ENCODE measurements at regions not wholly inside any gene's neighbourhood (a gene's known extent, or its start where the extent isn't known, plus 50 kb on each side); places are given as distances from the start of the nearest gene placed in this dataset.
"Not testable (repeated sequence)": the region's sequence is repeated elsewhere in the genome, so short reads cannot be mapped to it uniquely, and the experiment has no call there.

GRCh38 chr3:71938081-71938480 is 153.1 kb upstream of the PROK2 start:
- H3K4me1 Mint-ChIP-seq (ENCODE audit: low read depth); DNase-seq; ATAC-seq; H3K27ac Mint-ChIP-seq; H3K36me3 Mint-ChIP-seq (ENCODE audit: low read depth); H3K9me3 Mint-ChIP-seq (ENCODE audit: insufficient read depth); H3K27me3 Mint-ChIP-seq (ENCODE audit: low read depth); POLR2A ChIA-PET; H3K4me3 Mint-ChIP-seq: not testable (repeated sequence)
- CTCF ChIA-PET = interaction anchor here (1.7 kb wide), 1 partner anchor 7 kb away, joined by 4 read pairs; no protein-coding TSS in a partner anchor

DNA sequence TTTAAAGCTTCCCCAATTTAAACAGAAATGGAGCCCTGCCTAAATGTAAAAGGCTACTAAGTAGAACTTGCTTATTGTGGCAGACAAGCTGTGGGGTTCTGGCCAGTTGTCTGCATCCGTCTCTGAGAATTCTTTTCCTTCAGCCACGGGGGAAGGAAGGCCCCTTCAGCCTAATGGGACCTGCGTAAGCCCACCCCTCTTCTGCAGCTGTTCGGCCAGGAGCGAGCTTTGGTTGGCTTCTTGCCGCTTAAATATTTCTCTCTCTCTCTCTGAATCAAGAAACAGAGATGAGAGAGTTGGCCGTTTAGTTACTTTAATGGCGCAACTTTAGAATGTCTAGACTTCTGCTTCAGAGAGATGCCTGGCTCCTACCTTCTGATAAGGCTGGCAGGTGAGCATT is 151.7 kb upstream of the PROK2 start:
- Mint-ChIP-seq H3K27ac (no peak overlapping the region), H3K27me3 (ENCODE audit: low read depth) (peaks cover 4% of the 10 kb centered on the region), H3K4me3 (no peak overlapping the region), H3K4me1 (ENCODE audit: low read depth) (no peaks in the 10 kb centered on the region), H3K9me3 (ENCODE audit: insufficient read depth) (no peaks in the 10 kb centered on the region), H3K36me3 (ENCODE audit: low read depth) (no peaks in the 10 kb centered on the region)
- ATAC-seq = no peak
- POLR2A ChIA-PET = no interaction called here
- no peak for DNase-seq
- CTCF ChIA-PET = no interaction called here

DNA sequence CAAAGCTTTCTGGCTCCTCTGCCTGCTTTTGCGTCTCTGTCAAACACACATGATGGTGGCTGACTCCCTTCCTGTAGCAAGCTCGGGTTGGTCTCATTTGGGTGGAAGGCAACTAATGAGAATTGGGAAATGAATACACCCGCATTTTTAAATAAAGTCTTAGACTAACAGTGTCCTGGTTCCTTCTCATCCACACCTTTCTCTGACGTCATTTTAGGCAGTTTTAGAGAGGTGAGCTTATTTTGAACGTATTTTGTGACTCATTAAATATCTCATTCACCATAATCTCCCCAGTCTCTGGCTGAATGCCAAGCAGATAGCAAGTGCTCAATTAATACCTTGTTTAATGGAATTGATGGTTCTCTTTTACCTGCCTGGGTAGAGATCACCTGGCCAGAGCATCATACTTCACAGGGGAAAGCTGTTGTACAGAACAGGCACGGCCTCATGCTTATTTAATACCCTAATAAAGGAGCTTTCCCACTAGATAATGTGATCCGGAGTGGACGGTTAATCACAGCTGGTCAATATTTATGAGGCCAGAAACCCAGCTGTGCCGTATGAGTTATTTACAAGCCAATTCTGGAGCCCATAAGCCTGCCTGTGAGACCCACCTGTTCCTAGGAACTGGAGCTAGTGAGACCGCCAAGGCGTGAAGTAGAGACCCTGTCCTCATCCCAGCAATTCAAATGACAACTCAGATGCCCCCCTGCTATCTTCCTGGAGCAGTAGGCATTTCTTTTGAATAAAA is 149.7 kb upstream of the PROK2 start:
- Mint-ChIP-seq H3K4me1 (ENCODE audit: low read depth) (no peaks in the 10 kb centered on the region), H3K27ac (no peak overlapping the region), H3K27me3 (ENCODE audit: low read depth) (peaks cover under 1% of the 10 kb centered on the region), H3K9me3 (ENCODE audit: insufficient read depth) (no peaks in the 10 kb centered on the region), H3K36me3 (ENCODE audit: low read depth) (no peaks in the 10 kb centered on the region), H3K4me3 (no peak overlapping the region)
- ATAC-seq = no peak
- POLR2A ChIA-PET = interaction anchor here (0.6 kb wide), 1 partner anchor 312 kb away, joined by 4 read pairs; no protein-coding TSS in a partner anchor
- DNase-seq = no peak
- CTCF ChIA-PET = interaction anchor here (0.9 kb wide), 1 partner anchor 59 kb away, joined by 3 read pairs; no protein-coding TSS in a partner anchor

GRCh38 chr3:71931922-71932321 is 147.0 kb upstream of the PROK2 start:
- H3K4me1 Mint-ChIP-seq (ENCODE audit: low read depth) = no peaks in the 10 kb centered on the region
- ATAC-seq (no peak), DNase-seq (no peak)
- no peaks in the 10 kb centered on the region for H3K27me3 Mint-ChIP-seq (ENCODE audit: low read depth)
- no peak overlapping the region for H3K27ac Mint-ChIP-seq
- H3K4me3 Mint-ChIP-seq = no peak overlapping the region
- H3K36me3 Mint-ChIP-seq (ENCODE audit: low read depth) = no peaks in the 10 kb centered on the region
- ChIA-PET POLR2A (no interaction called here), CTCF (interaction anchor here (2.6 kb wide), 1 partner anchor 890 kb away, joined by 11 read pairs; no protein-coding TSS in a partner anchor)
- no peaks in the 10 kb centered on the region for H3K9me3 Mint-ChIP-seq (ENCODE audit: insufficient read depth)

- H3K4me1 Mint-ChIP-seq (ENCODE audit: low read depth) = no peaks in the 10 kb centered on the region
- H3K36me3 Mint-ChIP-seq (ENCODE audit: low read depth) = no peaks in the 10 kb centered on the region
- H3K27me3 Mint-ChIP-seq (ENCODE audit: low read depth) = no peaks in the 10 kb centered on the region
- no peak for DNase-seq
- H3K4me3 Mint-ChIP-seq = no peak overlapping the region
- no peak for ATAC-seq
- ChIA-PET POLR2A (no interaction called here), CTCF (interaction anchor here (0.7 to 2.6 kb wide), 6 partner anchors 9 to 892 kb away, joined by 3 to 11 read pairs (median 4); no protein-coding TSS in a partner anchor)
- H3K27ac Mint-ChIP-seq = no peak overlapping the region
- H3K9me3 Mint-ChIP-seq (ENCODE audit: insufficient read depth) = no peaks in the 10 kb centered on the region
These were observed 145.4 kb upstream of the PROK2 start for GRCh38 chr3:71930056-71930991.

GRCh38 chr3:71928212-71928611 is 143.3 kb upstream of the PROK2 start:
- DNase-seq (no peak), ATAC-seq (no peak)
- H3K36me3 Mint-ChIP-seq (ENCODE audit: low read depth) = no peaks in the 10 kb centered on the region
- no peaks in the 10 kb centered on the region for H3K27me3 Mint-ChIP-seq (ENCODE audit: low read depth)
- CTCF ChIA-PET = no interaction called here
- H3K9me3 Mint-ChIP-seq (ENCODE audit: insufficient read depth) = no peaks in the 10 kb centered on the region
- no peak overlapping the region for H3K27ac Mint-ChIP-seq
- POLR2A ChIA-PET = no interaction called here
- no peak overlapping the region for H3K4me3 Mint-ChIP-seq
- H3K4me1 Mint-ChIP-seq (ENCODE audit: low read depth) = no peaks in the 10 kb centered on the region

DNA sequence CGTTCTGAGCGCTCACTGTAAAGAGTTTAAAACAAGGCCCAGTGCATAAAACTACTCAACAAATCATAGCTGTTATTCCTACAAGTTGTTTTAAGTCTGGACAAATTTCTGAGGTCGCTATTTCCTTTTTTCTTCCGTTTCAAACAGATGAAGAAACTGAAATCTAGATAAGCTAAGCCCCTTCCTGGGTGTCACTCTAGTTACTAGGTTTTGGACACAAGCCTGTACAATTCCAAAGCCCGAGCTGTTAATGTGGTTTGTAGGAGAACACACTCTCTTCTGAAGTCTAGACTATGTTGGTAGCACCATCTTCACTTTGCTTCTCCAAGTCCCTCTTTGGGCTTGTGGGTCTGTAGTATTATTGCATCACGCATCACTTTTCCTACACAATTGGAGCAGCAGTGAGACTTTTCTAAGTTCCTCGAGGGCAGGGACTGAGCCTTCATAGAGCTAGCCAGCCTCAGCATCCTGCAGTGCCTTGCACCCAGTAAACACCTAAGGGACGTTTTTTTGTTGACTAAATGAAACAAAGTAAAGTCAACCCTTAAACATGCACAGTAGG is 142.6 kb upstream of the PROK2 start:
- ChIA-PET CTCF (interaction anchor here (1.3 kb wide), 1 partner anchor 14 kb away, joined by 4 read pairs; no protein-coding TSS in a partner anchor), POLR2A (no interaction called here)
- no peaks in the 10 kb centered on the region for H3K36me3 Mint-ChIP-seq (ENCODE audit: low read depth)
- no peak overlapping the region for H3K27ac Mint-ChIP-seq
- ATAC-seq (no peak), DNase-seq (no peak)
- no peaks in the 10 kb centered on the region for H3K9me3 Mint-ChIP-seq (ENCODE audit: insufficient read depth)
- H3K4me3 Mint-ChIP-seq = no peak overlapping the region
- H3K27me3 Mint-ChIP-seq (ENCODE audit: low read depth) = no peaks in the 10 kb centered on the region
- no peaks in the 10 kb centered on the region for H3K4me1 Mint-ChIP-seq (ENCODE audit: low read depth)

GRCh38 chr3:71926616-71927015 is 141.7 kb upstream of the PROK2 start:
- CTCF ChIA-PET = interaction anchor here (1.3 kb wide), 1 partner anchor 15 kb away, joined by 4 read pairs; no protein-coding TSS in a partner anchor
- no peaks in the 10 kb centered on the region for H3K9me3 Mint-ChIP-seq (ENCODE audit: insufficient read depth)
- ATAC-seq (no peak), DNase-seq (no peak)
- no peaks in the 10 kb centered on the region for H3K27me3 Mint-ChIP-seq (ENCODE audit: low read depth)
- no peaks in the 10 kb centered on the region for H3K4me1 Mint-ChIP-seq (ENCODE audit: low read depth)
- H3K4me3 Mint-ChIP-seq = no peak overlapping the region
- POLR2A ChIA-PET = no interaction called here
- no peaks in the 10 kb centered on the region for H3K36me3 Mint-ChIP-seq (ENCODE audit: low read depth)
- no peak overlapping the region for H3K27ac Mint-ChIP-seq

DNA sequence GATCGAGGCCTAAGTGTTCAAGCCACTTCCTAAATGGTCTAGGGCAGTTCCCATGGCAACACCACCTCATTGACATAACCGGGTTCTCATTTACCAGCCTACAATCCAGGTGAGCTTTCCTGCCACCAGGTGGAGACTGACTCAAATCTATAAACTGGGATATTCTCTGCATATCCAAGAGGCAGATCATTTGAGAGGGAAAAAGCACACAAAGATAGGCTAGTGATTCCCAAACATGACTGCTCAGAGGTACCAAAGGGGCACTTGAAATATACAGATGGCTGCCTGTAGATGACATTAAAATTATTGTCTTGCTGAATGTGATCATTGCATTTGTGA is 141.3 kb upstream of the PROK2 start:
- POLR2A ChIA-PET = no interaction called here
- DNase-seq (peak; percentile 22), ATAC-seq (no peak)
- Mint-ChIP-seq H3K27ac (no peak overlapping the region), H3K27me3 (ENCODE audit: low read depth) (no peaks in the 10 kb centered on the region), H3K9me3 (ENCODE audit: insufficient read depth) (no peaks in the 10 kb centered on the region), H3K4me1 (ENCODE audit: low read depth) (no peaks in the 10 kb centered on the region), H3K4me3 (no peak overlapping the region), H3K36me3 (ENCODE audit: low read depth) (no peaks in the 10 kb centered on the region)
- CTCF ChIA-PET = interaction anchor here (1.1 kb wide), 1 partner anchor 896 kb away, joined by 9 read pairs; no protein-coding TSS in a partner anchor

- CTCF ChIA-PET = interaction anchor here (0.6 to 1.1 kb wide), 2 partner anchors 215 to 896 kb away, joined by 3 to 9 read pairs; no protein-coding TSS in a partner anchor
- H3K4me1 Mint-ChIP-seq (ENCODE audit: low read depth); H3K36me3 Mint-ChIP-seq (ENCODE audit: low read depth); DNase-seq; POLR2A ChIA-PET; ATAC-seq; H3K4me3 Mint-ChIP-seq; H3K27ac Mint-ChIP-seq; H3K27me3 Mint-ChIP-seq (ENCODE audit: low read depth); H3K9me3 Mint-ChIP-seq (ENCODE audit: insufficient read depth): not testable (repeated sequence)
These were observed 140.7 kb upstream of the PROK2 start for GRCh38 chr3:71925511-71926261.

- no peak for ATAC-seq
- H3K36me3 Mint-ChIP-seq (ENCODE audit: low read depth) = no peaks in the 10 kb centered on the region
- POLR2A ChIA-PET = no interaction called here
- DNase-seq = no peak
- H3K4me1 Mint-ChIP-seq (ENCODE audit: low read depth) = no peaks in the 10 kb centered on the region
- no peak overlapping the region for H3K4me3 Mint-ChIP-seq
- H3K9me3 Mint-ChIP-seq (ENCODE audit: insufficient read depth) = no peaks in the 10 kb centered on the region
- H3K27me3 Mint-ChIP-seq (ENCODE audit: low read depth) = no peaks in the 10 kb centered on the region
- no peak overlapping the region for H3K27ac Mint-ChIP-seq
- CTCF ChIA-PET = no interaction called here
These were observed 139.8 kb upstream of the PROK2 start for GRCh38 chr3:71924721-71925120.

All from activated CD8-positive, alpha-beta T cell treated with anti-CD3 and anti-CD28 coated beads, Interleukin-2, amount 10 ng/mL, durations not matched to agents 7 days and 5 days (primary cell).